ENCODE measurements at regions not wholly inside any gene's neighbourhood (a gene's known extent, or its start where the extent isn't known, plus 50 kb on each side); places are given as distances from the start of the nearest gene placed in this dataset.

- no peak for TF ChIP-seq CTCF (IDR thresholded peaks at IDR 0.05)
- no peak for TF ChIP-seq EZH2 (IDR thresholded peaks at IDR 0.05; ENCODE audit: borderline replicate concordance, insufficient read depth, low read depth, low read length, poor library complexity, severe bottlenecking)
Measured at GRCh38 chr21:28167366-28167765, 825.3 kb downstream of the LTN1 start.
